GM23338 (cell line): ENCODE measurements at regions not wholly inside any gene's neighbourhood (a gene's known extent, or its start where the extent isn't known, plus 50 kb on each side); places are given as distances from the start of the nearest gene placed in this dataset.

ENCODE experiments used
- ATAC-seq: fragments of 200-7000 bp; cut with Tn5 transposase; 3 replicates; pipeline ENCODE4 v1.9.1; 2020
- DNase-seq: peaks from one replicate; pipeline ENCODE4 v3.0.0-alpha.2; 2015; ENCODE audit warnings: low spot score
- H2AFZ ChIP-seq: fragments of 200-600 bp; sonication (generic); 2 replicates; pipeline ENCODE4 v1.8.0; 2016; ENCODE audit warnings: antibody characterized with exemption, mild to moderate bottlenecking, moderate library complexity
- H3F3A ChIP-seq: fragments of 200-600 bp; sonication (generic); replicated peaks from 2 replicates; pipeline ENCODE4 v1.8.0; 2017; ENCODE audit warnings: antibody characterized with exemption, mixed run types, low read depth
- H3K27ac ChIP-seq: fragments of 200-600 bp; sonication (generic); 2 replicates; pipeline ENCODE4 v1.6.1; 2016; ENCODE audit warnings: low read depth
- H3K27me3 ChIP-seq: fragments of 200-600 bp; sonication (generic); 2 replicates; pipeline ENCODE4 v1.8.0; 2016; ENCODE audit warnings: mild to moderate bottlenecking, mixed run types, moderate library complexity; ENCODE audit not compliant: insufficient read depth
- H3K36me3 ChIP-seq: fragments of 200-600 bp; sonication (generic); 2 replicates; pipeline ENCODE4 v1.8.0; 2016; ENCODE audit warnings: mild to moderate bottlenecking; ENCODE audit not compliant: insufficient read depth
- H3K4me1 ChIP-seq: fragments of 200-600 bp; sonication (generic); 2 replicates; pipeline ENCODE4 v1.8.0; 2016; ENCODE audit warnings: mild to moderate bottlenecking, moderate library complexity; ENCODE audit not compliant: insufficient read depth
- H3K4me2 ChIP-seq: fragments of 200-600 bp; sonication (generic); 2 replicates; pipeline ENCODE4 v1.7.1; 2017; ENCODE audit warnings: mixed run types
- H3K4me3 ChIP-seq: fragments of 200-600 bp; sonication (generic); 2 replicates; pipeline ENCODE4 v1.6.1; 2016; ENCODE audit warnings: mixed run types
- H3K79me2 ChIP-seq: fragments of 200-600 bp; sonication (generic); replicated peaks from 2 replicates; pipeline ENCODE4 v1.8.0; 2017; ENCODE audit warnings: mild to moderate bottlenecking; ENCODE audit not compliant: insufficient read depth
- H3K9me2 ChIP-seq: fragments of 200-600 bp; sonication (generic); 2 replicates; pipeline ENCODE4 v1.8.0; 2017; ENCODE audit not compliant: insufficient read depth
- H4K20me1 ChIP-seq: fragments of 200-600 bp; sonication (generic); replicated peaks from 2 replicates; pipeline ENCODE4 v1.8.0; 2017; ENCODE audit warnings: mild to moderate bottlenecking; ENCODE audit not compliant: insufficient read depth
- H3K27ac Mint-ChIP-seq: 2 replicates; pipeline ENCODE4 v1.8.0; 2020; ENCODE audit warnings: inconsistent platforms, mild to moderate bottlenecking, moderate library complexity, mixed read lengths
- H3K27me3 Mint-ChIP-seq: 3 replicates; pipeline ENCODE4 v1.8.0; 2022; ENCODE audit warnings: low read depth, mild to moderate bottlenecking, moderate library complexity, mixed read lengths, inconsistent platforms; ENCODE audit not compliant: insufficient read depth, poor library complexity
- H3K36me3 Mint-ChIP-seq: 3 replicates; pipeline ENCODE4 v1.8.0; 2021; ENCODE audit warnings: low read depth, mild to moderate bottlenecking, inconsistent platforms, moderate library complexity, mixed read lengths
- H3K4me1 Mint-ChIP-seq: 3 replicates; pipeline ENCODE4 v1.8.0; 2020; ENCODE audit warnings: mild to moderate bottlenecking, inconsistent platforms, mixed read lengths
- H3K4me3 Mint-ChIP-seq: 3 replicates; pipeline ENCODE4 v1.8.0; 2021; ENCODE audit warnings: moderate library complexity, mild to moderate bottlenecking, inconsistent platforms, mixed read lengths
- H3K9me3 Mint-ChIP-seq: 3 replicates; pipeline ENCODE4 v1.8.0; 2020; ENCODE audit warnings: moderate library complexity, mild to moderate bottlenecking, inconsistent platforms, mixed read lengths
- CTCF ChIP-seq, 2 experiments: fragments of 200-600 bp in 1 of 2; sonication (generic) in 1 of 2; conservative IDR thresholded peaks; 2 replicates each; pipeline versions ENCODE4 v1.5.1 to v1.6.1; 2016 to 2017; ENCODE audit warnings: antibody characterized with exemption in 2 of 2, low read depth in 2 of 2, mild to moderate bottlenecking in 2 of 2, moderate library complexity in 1 of 2
- EZH2phosphoT487 ChIP-seq: fragments of 200-600 bp; sonication (generic); IDR thresholded peaks from one replicate; pipeline ENCODE4 v1.8.1; 2018; ENCODE audit warnings: antibody characterized with exemption; ENCODE audit not compliant: unreplicated experiment
- JUNB ChIP-seq: IDR thresholded peaks from one replicate; pipeline ENCODE4 v1.6.1; 2016; ENCODE audit warnings: antibody characterized with exemption; ENCODE audit not compliant: unreplicated experiment
- REST ChIP-seq: IDR thresholded peaks from one replicate; pipeline ENCODE4 v1.6.1; 2018; ENCODE audit warnings: antibody characterized with exemption; ENCODE audit not compliant: unreplicated experiment
- ZNF114 ChIP-seq: fragments of 250-450 bp; sonication (Bioruptor Pico); IDR thresholded peaks from 2 replicates; pipeline ENCODE4 v1.5.0; 2020; ENCODE audit warnings: mild to moderate bottlenecking, moderate library complexity
- ZNF331 ChIP-seq: fragments of 250-450 bp; sonication (Bioruptor Pico); IDR thresholded peaks from 2 replicates; pipeline ENCODE4 v1.5.0; 2020; ENCODE audit warnings: low read depth, mild to moderate bottlenecking, moderate library complexity
- TF ChIP-seq, protein P1 (sequence below): fragments of 250-450 bp; sonication (Bioruptor Pico); IDR thresholded peaks from 2 replicates; pipeline ENCODE4 v1.5.0; 2020; ENCODE audit warnings: mild to moderate bottlenecking, moderate library complexity

GRCh38 chr6:103675807-103676406 lies 1183.8 kb downstream of the HACE1 start (continued):
- TF ChIP-seq REST, result no peak
- no peak for TF ChIP-seq CTCF (conservative IDR thresholded peaks at IDR 0.05; ENCODE audit: low read depth in 2 of 2)
- no peak for TF ChIP-seq EZH2phosphoT487
- no peak for TF ChIP-seq ZNF331 (CRISPR knock-in tag)

GRCh38 chr6:103674790-103675189 lies 1184.9 kb downstream of the HACE1 start:
- peaks cover 11% of the 10 kb centered on the region; the same call in 2 of the 3 replicates for H3K36me3 Mint-ChIP-seq
- no peak overlapping the region for H3K27ac ChIP-seq
- H3K36me3 ChIP-seq, result no peaks in the 10 kb centered on the region
- H3K27me3 ChIP-seq, result no peaks in the 10 kb centered on the region
- H3K4me1 Mint-ChIP-seq, result no peaks in the 10 kb centered on the region
- no peak overlapping the region for H3K4me3 Mint-ChIP-seq
- no peaks in the 10 kb centered on the region for H3K79me2 ChIP-seq
- no peak overlapping the region for H3K4me3 ChIP-seq
- no peaks in the 10 kb centered on the region for H4K20me1 ChIP-seq
- H3K27me3 Mint-ChIP-seq, result no peaks in the 10 kb centered on the region
- no peak overlapping the region for H2AFZ ChIP-seq
- no peak for ATAC-seq
- H3F3A ChIP-seq, result no peaks in the 10 kb centered on the region
- H3K27ac Mint-ChIP-seq, result no peak overlapping the region
- H3K4me2 ChIP-seq, result no peak overlapping the region
- no peaks in the 10 kb centered on the region for H3K4me1 ChIP-seq
- peaks cover 18% of the 10 kb centered on the region for H3K9me3 Mint-ChIP-seq
- DNase-seq, result no peak
- H3K9me2 ChIP-seq, result no peaks in the 10 kb centered on the region
- TF ChIP-seq JUNB (no peak), EZH2phosphoT487 (no peak), CTCF (conservative IDR thresholded peaks at IDR 0.05; ENCODE audit: low read depth in 2 of 2) (no peak), ZNF114 (no peak)
- TF ChIP-seq, protein P1, sequence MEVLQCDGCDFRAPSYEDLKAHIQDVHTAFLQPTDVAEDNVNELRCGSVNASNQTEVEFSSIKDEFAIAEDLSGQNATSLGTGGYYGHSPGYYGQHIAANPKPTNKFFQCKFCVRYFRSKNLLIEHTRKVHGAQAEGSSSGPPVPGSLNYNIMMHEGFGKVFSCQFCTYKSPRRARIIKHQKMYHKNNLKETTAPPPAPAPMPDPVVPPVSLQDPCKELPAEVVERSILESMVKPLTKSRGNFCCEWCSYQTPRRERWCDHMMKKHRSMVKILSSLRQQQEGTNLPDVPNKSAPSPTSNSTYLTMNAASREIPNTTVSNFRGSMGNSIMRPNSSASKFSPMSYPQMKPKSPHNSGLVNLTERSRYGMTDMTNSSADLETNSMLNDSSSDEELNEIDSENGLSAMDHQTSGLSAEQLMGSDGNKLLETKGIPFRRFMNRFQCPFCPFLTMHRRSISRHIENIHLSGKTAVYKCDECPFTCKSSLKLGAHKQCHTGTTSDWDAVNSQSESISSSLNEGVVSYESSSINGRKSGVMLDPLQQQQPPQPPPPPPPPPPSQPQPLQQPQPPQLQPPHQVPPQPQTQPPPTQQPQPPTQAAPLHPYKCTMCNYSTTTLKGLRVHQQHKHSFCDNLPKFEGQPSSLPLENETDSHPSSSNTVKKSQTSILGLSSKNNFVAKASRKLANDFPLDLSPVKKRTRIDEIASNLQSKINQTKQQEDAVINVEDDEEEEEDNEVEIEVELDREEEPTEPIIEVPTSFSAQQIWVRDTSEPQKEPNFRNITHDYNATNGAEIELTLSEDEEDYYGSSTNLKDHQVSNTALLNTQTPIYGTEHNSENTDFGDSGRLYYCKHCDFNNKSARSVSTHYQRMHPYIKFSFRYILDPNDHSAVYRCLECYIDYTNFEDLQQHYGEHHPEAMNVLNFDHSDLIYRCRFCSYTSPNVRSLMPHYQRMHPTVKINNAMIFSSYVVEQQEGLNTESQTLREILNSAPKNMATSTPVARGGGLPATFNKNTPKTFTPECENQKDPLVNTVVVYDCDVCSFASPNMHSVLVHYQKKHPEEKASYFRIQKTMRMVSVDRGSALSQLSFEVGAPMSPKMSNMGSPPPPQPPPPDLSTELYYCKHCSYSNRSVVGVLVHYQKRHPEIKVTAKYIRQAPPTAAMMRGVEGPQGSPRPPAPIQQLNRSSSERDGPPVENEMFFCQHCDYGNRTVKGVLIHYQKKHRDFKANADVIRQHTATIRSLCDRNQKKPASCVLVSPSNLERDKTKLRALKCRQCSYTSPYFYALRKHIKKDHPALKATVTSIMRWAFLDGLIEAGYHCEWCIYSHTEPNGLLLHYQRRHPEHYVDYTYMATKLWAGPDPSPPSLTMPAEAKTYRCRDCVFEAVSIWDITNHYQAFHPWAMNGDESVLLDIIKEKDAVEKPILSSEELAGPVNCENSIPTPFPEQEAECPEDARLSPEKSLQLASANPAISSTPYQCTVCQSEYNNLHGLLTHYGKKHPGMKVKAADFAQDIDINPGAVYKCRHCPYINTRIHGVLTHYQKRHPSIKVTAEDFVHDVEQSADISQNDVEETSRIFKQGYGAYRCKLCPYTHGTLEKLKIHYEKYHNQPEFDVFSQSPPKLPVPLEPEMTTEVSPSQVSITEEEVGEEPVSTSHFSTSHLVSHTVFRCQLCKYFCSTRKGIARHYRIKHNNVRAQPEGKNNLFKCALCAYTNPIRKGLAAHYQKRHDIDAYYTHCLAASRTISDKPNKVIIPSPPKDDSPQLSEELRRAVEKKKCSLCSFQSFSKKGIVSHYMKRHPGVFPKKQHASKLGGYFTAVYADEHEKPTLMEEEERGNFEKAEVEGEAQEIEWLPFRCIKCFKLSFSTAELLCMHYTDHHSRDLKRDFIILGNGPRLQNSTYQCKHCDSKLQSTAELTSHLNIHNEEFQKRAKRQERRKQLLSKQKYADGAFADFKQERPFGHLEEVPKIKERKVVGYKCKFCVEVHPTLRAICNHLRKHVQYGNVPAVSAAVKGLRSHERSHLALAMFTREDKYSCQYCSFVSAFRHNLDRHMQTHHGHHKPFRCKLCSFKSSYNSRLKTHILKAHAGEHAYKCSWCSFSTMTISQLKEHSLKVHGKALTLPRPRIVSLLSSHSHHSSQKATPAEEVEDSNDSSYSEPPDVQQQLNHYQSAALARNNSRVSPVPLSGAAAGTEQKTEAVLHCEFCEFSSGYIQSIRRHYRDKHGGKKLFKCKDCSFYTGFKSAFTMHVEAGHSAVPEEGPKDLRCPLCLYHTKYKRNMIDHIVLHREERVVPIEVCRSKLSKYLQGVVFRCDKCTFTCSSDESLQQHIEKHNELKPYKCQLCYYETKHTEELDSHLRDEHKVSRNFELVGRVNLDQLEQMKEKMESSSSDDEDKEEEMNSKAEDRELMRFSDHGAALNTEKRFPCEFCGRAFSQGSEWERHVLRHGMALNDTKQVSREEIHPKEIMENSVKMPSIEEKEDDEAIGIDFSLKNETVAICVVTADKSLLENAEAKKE, result no peak
